GM12878 (cell line): ENCODE measurements at regions not wholly inside any gene's neighbourhood (a gene's known extent, or its start where the extent isn't known, plus 50 kb on each side); places are given as distances from the start of the nearest gene placed in this dataset.

Experiments
- ATAC-seq: fragments of 200-7000 bp; cut with Tn5 transposase; 3 replicates; pipeline ENCODE4 v1.9.1; 2020; ENCODE audit warnings: mild to moderate bottlenecking, moderate library complexity
- BruUV-seq: library from RNA; stranded (reverse); fragments of 400-500 nt; replicated peaks from 2 replicates; lab custom pipeline; 2021; lab: Mats Ljungman, UMichigan
- CTCF ChIA-PET: fragments of 300-600 bp; sonication (Branson Sonifier 250); formaldehyde crosslinking; extraction: SDS; loops from one replicate; lab custom pipeline; 2021; ENCODE audit warnings: inconsistent platforms; lab: Yijun Ruan, JAX
- POLR2A ChIA-PET: fragments of 350-600 bp; formaldehyde crosslinking; extraction: SDS; loops from one replicate; lab custom pipeline; 2021; ENCODE audit warnings: inconsistent platforms; lab: Charles Lee
- RAD21 ChIA-PET: fragments of 300-600 bp; sonication (Branson Sonifier 250); formaldehyde crosslinking; loops from one replicate; lab custom pipeline; 2023; ENCODE audit warnings: antibody characterized with exemption; ENCODE audit not compliant: unreplicated experiment; lab: Charles Lee
- SMC1A ChIA-PET: fragments of 300-600 bp; sonication (Branson Sonifier 250); formaldehyde crosslinking; loops from one replicate; lab custom pipeline; 2023; ENCODE audit not compliant: unreplicated experiment, uncharacterized antibody; lab: Charles Lee
- DNase-seq: peaks from one replicate; pipeline ENCODE4 v3.0.0-alpha.2; 2011; ENCODE audit warnings: low read depth, low spot score
- FAIRE-seq: peaks from 3 replicates; lab custom pipeline; 2011; peaks lifted over from hg19 to GRCh38; lab: Jason Lieb, UNC
- H2AFZ ChIP-seq: 2 replicates; pipeline ENCODE4 v1.6.0; 2011; ENCODE audit warnings: low read depth, low read length, control low read depth; ENCODE audit not compliant: control insufficient read depth
- H3K27ac ChIP-seq: 2 replicates; pipeline ENCODE4 v1.5.1; 2011; ENCODE audit warnings: control low read depth; ENCODE audit not compliant: control insufficient read depth, insufficient read depth
- H3K27me3 ChIP-seq, 2 experiments: replicated peaks in 1 of 2; 2 replicates each; pipeline versions ENCODE4 v1.6.0 to v1.6.1; 2011; ENCODE audit warnings: low read length in 1 of 2; ENCODE audit not compliant: control insufficient read depth in 2 of 2, insufficient read depth in 2 of 2
- H3K36me3 ChIP-seq, 2 experiments: 2 replicates each; pipeline ENCODE4 v1.5.1; 2011; ENCODE audit warnings: low read length in 1 of 2; ENCODE audit not compliant: control insufficient read depth in 2 of 2, insufficient read depth in 2 of 2
- H3K4me1 ChIP-seq: 2 replicates; pipeline ENCODE4 v1.6.1; 2011; ENCODE audit warnings: mild to moderate bottlenecking, low read length, moderate library complexity, mixed read lengths; ENCODE audit not compliant: control insufficient read depth, insufficient read depth
- H3K4me2 ChIP-seq: 2 replicates; pipeline ENCODE4 v1.6.0; 2011; ENCODE audit warnings: control low read depth; ENCODE audit not compliant: control insufficient read depth, insufficient read depth
- H3K4me3 ChIP-seq: fragments of 200-600 bp; sonication (generic); 2 replicates; pipeline ENCODE4 v1.5.1; 2016
- H3K79me2 ChIP-seq: 2 replicates; pipeline ENCODE4 v1.6.0; 2011; ENCODE audit warnings: low read length; ENCODE audit not compliant: control insufficient read depth, insufficient read depth
- H3K9ac ChIP-seq: 2 replicates; pipeline ENCODE4 v1.8.0; 2011; ENCODE audit warnings: low read length, control low read depth, mixed read lengths; ENCODE audit not compliant: control insufficient read depth, insufficient read depth
- H3K9me3 ChIP-seq: replicated peaks from 3 replicates; pipeline ENCODE4 v1.5.1; 2011; ENCODE audit warnings: mild to moderate bottlenecking, low read length; ENCODE audit not compliant: control insufficient read depth, insufficient read depth
- H4K20me1 ChIP-seq: 2 replicates; pipeline ENCODE4 v1.6.0; 2011; ENCODE audit not compliant: control insufficient read depth, insufficient read depth
- ASH2L ChIP-seq: fragments of 300-600, 200-600 bp; sonication (generic); IDR thresholded peaks from 2 replicates; pipeline ENCODE4 v1.6.1; 2017; ENCODE audit warnings: low read depth, mild to moderate bottlenecking, borderline replicate concordance
- EED ChIP-seq: sonication (generic); IDR thresholded peaks from 2 replicates; pipeline ENCODE4 v1.6.1; 2016; ENCODE audit warnings: antibody characterized with exemption, low read depth
- FOS ChIP-seq: IDR thresholded peaks from 3 replicates; pipeline ENCODE4 v1.6.1; 2011; ENCODE audit warnings: borderline replicate concordance; ENCODE audit not compliant: insufficient read length; ENCODE audit errors: extremely low read depth
- FOXK2 ChIP-seq: fragments of 450-650 bp; IDR thresholded peaks from 2 replicates; pipeline ENCODE4 v1.6.1; 2017; ENCODE audit warnings: mild to moderate bottlenecking, moderate library complexity
- PRDM15 ChIP-seq: fragments of 450-650 bp; formaldehyde crosslinking; IDR thresholded peaks from 2 replicates; pipeline ENCODE4 v1.4.0; 2020; ENCODE audit warnings: mild to moderate bottlenecking, moderate library complexity
- RUNX3 ChIP-seq: IDR thresholded peaks from 2 replicates; pipeline ENCODE4 v1.6.1; 2012; ENCODE audit warnings: low read length, inconsistent platforms
- SMAD1 ChIP-seq: fragments of 450-650 bp; IDR thresholded peaks from 2 replicates; pipeline ENCODE4 v1.6.1; 2018; ENCODE audit warnings: mild to moderate bottlenecking, low read depth; ENCODE audit not compliant: partially characterized antibody
- SP1 ChIP-seq: IDR thresholded peaks from one replicate; pipeline ENCODE4 v1.6.1; 2011; ENCODE audit warnings: low read depth, low read length
- WGBS: methylation state at CpG from one replicate; pipeline ENCODE4 v1.1.6; 2016; ENCODE audit warnings: low lambda C conversion rate; ENCODE audit not compliant: insufficient replicate concordance, insufficient coverage; ENCODE audit errors: missing lambda C conversion rate; 5-methylcytosine and 5-hydroxymethylcytosine counted together
- in situ Hi-C: fragments of 300-500 bp; cut with MboI; formaldehyde crosslinking; loops from 9 replicates; pipeline ENCODE4 v1.14.3; 2018; ENCODE audit warnings: mixed read lengths
- intact Hi-C: fragments of 100-400 bp; cut with micrococcal nuclease; formaldehyde crosslinking; loops from one replicate; pipeline ENCODE4 v1.14.2; 2022; ENCODE audit not compliant: unreplicated experiment

DNA sequence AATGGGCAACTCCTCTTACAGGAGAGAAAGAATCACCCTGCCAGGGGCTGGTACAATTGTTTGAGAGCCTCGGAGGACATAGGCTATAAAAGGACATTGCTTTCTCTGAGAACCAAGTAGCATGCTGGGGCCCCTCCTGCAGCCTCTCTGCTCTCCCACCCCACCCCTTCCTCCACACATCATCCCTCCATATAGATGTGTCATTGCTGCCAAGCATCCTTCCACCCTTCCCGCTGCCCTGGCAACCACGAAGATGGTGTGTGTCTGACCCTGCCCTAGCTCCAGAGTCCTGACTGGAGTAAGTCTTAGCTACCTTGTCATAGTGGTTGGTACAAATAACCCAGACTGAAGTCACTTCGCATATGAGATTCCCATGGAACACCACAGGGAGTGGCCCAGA lies 129.7 kb downstream of the SNX5 start:
- Histone ChIP-seq H3K27ac (no peak overlapping the region), H3K79me2 (no peaks in the 10 kb centered on the region), H3K4me3 (no peak overlapping the region), H2AFZ (no peak overlapping the region), H3K27me3 (no peaks in the 10 kb centered on the region), H3K4me1 (peaks cover 4% of the 10 kb centered on the region), H3K9me3 (no peaks in the 10 kb centered on the region; the same call in 2 of the 3 replicates), H4K20me1 (no peaks in the 10 kb centered on the region), H3K36me3 (no peaks in the 10 kb centered on the region), H3K9ac (no peak overlapping the region), H3K4me2 (no peak overlapping the region)
- CTCF ChIA-PET: no interaction called here
- DNase-seq: no peak
- SMC1A ChIA-PET: no interaction called here
- TF ChIP-seq SMAD1 (no peak), RUNX3 (no peak), FOXK2 (no peak), FOS (no peak), PRDM15 (CRISPR knock-in tag) (no peak), SP1 (no peak), EED (no peak), ASH2L (no peak)
- intact Hi-C loops: no loop called here
- BruUV-seq: no TSS peak
- in situ Hi-C loops: no loop called here
- 79% methylated on average over 4 of the region's 4 CpGs for WGBS
- ATAC-seq: no peak
- POLR2A ChIA-PET: no interaction called here
- RAD21 ChIA-PET: no interaction called here
- FAIRE-seq: no peak
